ENCODE measurements at regions not wholly inside any gene's neighbourhood (a gene's known extent, or its start where the extent isn't known, plus 50 kb on each side); places are given as distances from the start of the nearest gene placed in this dataset.

DNA sequence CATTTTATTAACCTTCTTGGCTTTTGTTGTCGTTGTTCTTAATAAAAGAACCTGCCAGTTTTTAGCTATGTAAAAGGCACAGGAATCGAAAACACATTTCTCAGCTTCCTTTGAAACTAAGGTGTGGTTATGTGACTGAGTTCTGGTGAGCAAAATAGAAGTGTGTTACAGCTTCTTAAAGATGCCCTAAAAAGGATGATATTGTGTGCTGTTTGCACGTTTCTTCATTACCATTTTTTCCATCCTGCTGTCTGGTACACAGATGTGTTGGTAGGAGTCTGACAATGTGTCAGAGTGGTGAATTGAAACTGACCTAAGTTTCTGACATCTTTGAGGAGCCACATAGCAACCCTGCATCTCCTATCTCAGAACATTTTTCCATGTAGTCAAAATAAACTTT, 380.6 kb downstream of the SUCLG1 start:
- TF ChIP-seq CTCF (IDR thresholded peaks at IDR 0.05) (no peak), POLR2A (IDR thresholded peaks at IDR 0.05) (no peak)

All from upper lobe of left lung (tissue), 4 donors.